ENCODE measurements at regions not wholly inside any gene's neighbourhood (a gene's known extent, or its start where the extent isn't known, plus 50 kb on each side); places are given as distances from the start of the nearest gene placed in this dataset.
"Not testable (repeated sequence)": the region's sequence is repeated elsewhere in the genome, so short reads cannot be mapped to it uniquely, and the experiment has no call there.

- no peak overlapping the region for H3K9ac ChIP-seq (ENCODE audit: low read depth, low read length, poor library complexity, severe bottlenecking)
- no peaks in the 10 kb centered on the region for H3K9me3 ChIP-seq (ENCODE audit: insufficient read depth, low read depth, low read length)
- TF ChIP-seq CTCF (conservative IDR thresholded peaks at IDR 0.05; ENCODE audit: low read length) (no peak), EZH2phosphoT487 (IDR thresholded peaks at IDR 0.05; ENCODE audit: borderline replicate concordance) (no peak)
- no peaks in the 10 kb centered on the region for H3K79me2 ChIP-seq (ENCODE audit: insufficient read depth, low read length)
- H3K4me1 ChIP-seq (ENCODE audit: insufficient read depth, low read length, poor library complexity, severe bottlenecking) = no peaks in the 10 kb centered on the region
- H3F3A ChIP-seq (ENCODE audit: low read depth) = no peaks in the 10 kb centered on the region
- H4K20me1 ChIP-seq (ENCODE audit: insufficient read depth, low read length, poor library complexity, severe bottlenecking) = no peaks in the 10 kb centered on the region
- no peaks in the 10 kb centered on the region for H3K9me2 ChIP-seq (replicated peaks; ENCODE audit: low read depth, low read length)
- no peak overlapping the region for H2AFZ ChIP-seq (ENCODE audit: low read length)
- H3K36me3 ChIP-seq (ENCODE audit: insufficient read depth, low read length) = no peaks in the 10 kb centered on the region
- no peaks in the 10 kb centered on the region for H3K27me3 ChIP-seq (ENCODE audit: insufficient read depth, low read length, poor library complexity, severe bottlenecking)
- H3K4me2 ChIP-seq (ENCODE audit: low read depth, low read length, poor library complexity, severe bottlenecking) = no peak overlapping the region
- no peak overlapping the region for H3K4me3 ChIP-seq (ENCODE audit: low read length, poor library complexity, severe bottlenecking)
Measured at GRCh38 chr1:56123826-56124225, 455.5 kb downstream of the PLPP3 start.

GRCh38 chr1:56123421-56123820 is 455.9 kb downstream of the PLPP3 start:
- H3K4me2 ChIP-seq (ENCODE audit: low read depth, low read length, poor library complexity, severe bottlenecking) = no peak overlapping the region
- H3K79me2 ChIP-seq (ENCODE audit: insufficient read depth, low read length) = no peaks in the 10 kb centered on the region
- H3K36me3 ChIP-seq (ENCODE audit: insufficient read depth, low read length) = no peaks in the 10 kb centered on the region
- H3K4me1 ChIP-seq (ENCODE audit: insufficient read depth, low read length, poor library complexity, severe bottlenecking) = no peaks in the 10 kb centered on the region
- H3F3A ChIP-seq (ENCODE audit: low read depth) = no peaks in the 10 kb centered on the region
- no peaks in the 10 kb centered on the region for H3K9me2 ChIP-seq (replicated peaks; ENCODE audit: low read depth, low read length)
- H2AFZ ChIP-seq (ENCODE audit: low read length) = no peak overlapping the region
- H3K4me3 ChIP-seq (ENCODE audit: low read length, poor library complexity, severe bottlenecking) = no peak overlapping the region
- no peaks in the 10 kb centered on the region for H3K9me3 ChIP-seq (ENCODE audit: insufficient read depth, low read depth, low read length)
- H3K9ac ChIP-seq (ENCODE audit: low read depth, low read length, poor library complexity, severe bottlenecking) = no peak overlapping the region
- H4K20me1 ChIP-seq (ENCODE audit: insufficient read depth, low read length, poor library complexity, severe bottlenecking) = no peaks in the 10 kb centered on the region
- no peaks in the 10 kb centered on the region for H3K27me3 ChIP-seq (ENCODE audit: insufficient read depth, low read length, poor library complexity, severe bottlenecking)
- TF ChIP-seq CTCF (conservative IDR thresholded peaks at IDR 0.05; ENCODE audit: low read length) (no peak), EZH2phosphoT487 (IDR thresholded peaks at IDR 0.05; ENCODE audit: borderline replicate concordance) (no peak)

GRCh38 chr1:56120021-56120420 is 459.3 kb downstream of the PLPP3 start:
- TF ChIP-seq CTCF (conservative IDR thresholded peaks at IDR 0.05; ENCODE audit: low read length) (no peak), EZH2phosphoT487 (IDR thresholded peaks at IDR 0.05; ENCODE audit: borderline replicate concordance) (no peak)
- Histone ChIP-seq H3K36me3 (ENCODE audit: insufficient read depth, low read length) (no peaks in the 10 kb centered on the region), H3K4me3 (ENCODE audit: low read length, poor library complexity, severe bottlenecking) (no peak overlapping the region), H3K79me2 (ENCODE audit: insufficient read depth, low read length) (no peaks in the 10 kb centered on the region), H2AFZ (ENCODE audit: low read length) (no peak overlapping the region), H4K20me1 (ENCODE audit: insufficient read depth, low read length, poor library complexity, severe bottlenecking) (no peaks in the 10 kb centered on the region), H3K9ac (ENCODE audit: low read depth, low read length, poor library complexity, severe bottlenecking) (no peak overlapping the region), H3K4me1 (ENCODE audit: insufficient read depth, low read length, poor library complexity, severe bottlenecking) (no peaks in the 10 kb centered on the region), H3K27me3 (ENCODE audit: insufficient read depth, low read length, poor library complexity, severe bottlenecking) (no peaks in the 10 kb centered on the region), H3F3A (ENCODE audit: low read depth) (no peaks in the 10 kb centered on the region), H3K9me3 (ENCODE audit: insufficient read depth, low read depth, low read length) (no peaks in the 10 kb centered on the region), H3K4me2 (ENCODE audit: low read depth, low read length, poor library complexity, severe bottlenecking) (no peak overlapping the region), H3K9me2 (replicated peaks; ENCODE audit: low read depth, low read length) (no peaks in the 10 kb centered on the region)

GRCh38 chr1:56118676-56119075 is 460.7 kb downstream of the PLPP3 start:
- H4K20me1 ChIP-seq (ENCODE audit: insufficient read depth, low read length, poor library complexity, severe bottlenecking); H3K27me3 ChIP-seq (ENCODE audit: insufficient read depth, low read length, poor library complexity, severe bottlenecking); H2AFZ ChIP-seq (ENCODE audit: low read length); H3K79me2 ChIP-seq (ENCODE audit: insufficient read depth, low read length); H3F3A ChIP-seq (ENCODE audit: low read depth); H3K4me3 ChIP-seq (ENCODE audit: low read length, poor library complexity, severe bottlenecking); H3K4me2 ChIP-seq (ENCODE audit: low read depth, low read length, poor library complexity, severe bottlenecking); H3K9me2 ChIP-seq (replicated peaks; ENCODE audit: low read depth, low read length); H3K36me3 ChIP-seq (ENCODE audit: insufficient read depth, low read length); H3K4me1 ChIP-seq (ENCODE audit: insufficient read depth, low read length, poor library complexity, severe bottlenecking); H3K9ac ChIP-seq (ENCODE audit: low read depth, low read length, poor library complexity, severe bottlenecking); H3K9me3 ChIP-seq (ENCODE audit: insufficient read depth, low read depth, low read length): not testable (repeated sequence)

Data from Loucy (cell line).